Naive thymus-derived CD8-positive, alpha-beta T cell (primary cell): ENCODE measurements at regions not wholly inside any gene's neighbourhood (a gene's known extent, or its start where the extent isn't known, plus 50 kb on each side); places are given as distances from the start of the nearest gene placed in this dataset.
"Not testable (repeated sequence)": the region's sequence is repeated elsewhere in the genome, so short reads cannot be mapped to it uniquely, and the experiment has no call there.

Source experiments
- ATAC-seq, 2 donors: fragments of 150-1000 bp; cut with Tn5 transposase in 1 of 2; sonication (Bioruptor Pico), chemical (Tn5 transposase) in 1 of 2; 1 replicate in 1 of 2; 2 replicates in 1 of 2; pipeline ENCODE4 v1.10.0; 2021; ENCODE audit warnings: mild to moderate bottlenecking in 2 of 2, moderate library complexity in 2 of 2
- POLR2A ChIA-PET: fragments of 350-600 bp; sonication (Branson Sonifier 250); formaldehyde crosslinking; loops from one replicate; lab custom pipeline; 2021; ENCODE audit warnings: antibody characterized with exemption; lab: Charles Lee
- DNase-seq, 10 donors: peaks; one replicate each; pipeline versions ENCODE4 v3.0.0 to v3.0.0-alpha.2; 2020 to 2022
- H3K27ac Mint-ChIP-seq, 10 donors: one replicate each; pipeline ENCODE4 v1.8.0; 2020 to 2022; ENCODE audit warnings: mild to moderate bottlenecking in 10 of 10, mixed read lengths in 10 of 10, moderate library complexity in 4 of 10, inconsistent platforms in 1 of 10
- H3K27me3 Mint-ChIP-seq, 5 donors: one replicate each; pipeline ENCODE4 v1.8.0; 2021 to 2022; ENCODE audit warnings: mixed read lengths in 5 of 5
- H3K36me3 Mint-ChIP-seq, 3 donors: one replicate each; pipeline ENCODE4 v1.8.0; 2020 to 2022; ENCODE audit warnings: mixed read lengths in 3 of 3, mild to moderate bottlenecking in 2 of 3, inconsistent platforms in 1 of 3
- H3K4me1 Mint-ChIP-seq, 4 donors: one replicate each; pipeline ENCODE4 v1.8.0; 2021 to 2022; ENCODE audit warnings: mixed read lengths in 4 of 4
- H3K4me3 Mint-ChIP-seq, 10 donors: one replicate each; pipeline ENCODE4 v1.8.0; 2020 to 2022; ENCODE audit warnings: mild to moderate bottlenecking in 10 of 10, mixed read lengths in 10 of 10, moderate library complexity in 6 of 10, inconsistent platforms in 1 of 10
- H3K9me3 Mint-ChIP-seq, 9 donors: one replicate each; pipeline ENCODE4 v1.8.0; 2020 to 2022; ENCODE audit warnings: mixed read lengths in 9 of 9, mild to moderate bottlenecking in 3 of 9, inconsistent platforms in 1 of 9, moderate library complexity in 1 of 9

- DNase-seq = no peak
- H3K4me3 Mint-ChIP-seq = no peak overlapping the region
- H3K4me1 Mint-ChIP-seq = no peaks in the 10 kb centered on the region
Observed at GRCh38 chr11:21656065-21656464, 536.8 kb upstream of the ANO5 start.

GRCh38 chr11:21658654-21659193 is 534.2 kb upstream of the ANO5 start:
- Mint-ChIP-seq H3K9me3 (peaks cover 0 to 25% (median 6%) of the 10 kb centered on the region in 9 donors), H3K4me3 (no peak overlapping the region), H3K36me3 (peaks cover 0 to 5% (median 0%) of the 10 kb centered on the region in 3 donors), H3K27ac (no peak overlapping the region), H3K27me3 (no peaks in the 10 kb centered on the region), H3K4me1 (no peaks in the 10 kb centered on the region)
- POLR2A ChIA-PET = no interaction called here
- DNase-seq = no peak
- ATAC-seq = no peak

More at GRCh38 chr11:21656065-21656464, 536.8 kb upstream of the ANO5 start:
- H3K36me3 Mint-ChIP-seq = no peaks in the 10 kb centered on the region
- no peaks in the 10 kb centered on the region for H3K27me3 Mint-ChIP-seq
- H3K9me3 Mint-ChIP-seq = peaks cover 0 to 17% (median 3%) of the 10 kb centered on the region in 9 donors
- no peak overlapping the region for H3K27ac Mint-ChIP-seq
- POLR2A ChIA-PET = no interaction called here
- no peak for ATAC-seq

- H3K4me3 Mint-ChIP-seq, H3K27me3 Mint-ChIP-seq, POLR2A ChIA-PET, H3K4me1 Mint-ChIP-seq, H3K36me3 Mint-ChIP-seq, ATAC-seq, H3K27ac Mint-ChIP-seq, DNase-seq: not testable (repeated sequence)
- peaks cover 0 to 25% (median 6%) of the 10 kb centered on the region in 9 donors for H3K9me3 Mint-ChIP-seq
Observed at GRCh38 chr11:21659377-21659776, 533.5 kb upstream of the ANO5 start.

GRCh38 chr11:21659961-21660360 is 532.9 kb upstream of the ANO5 start:
- Mint-ChIP-seq H3K27me3 (no peaks in the 10 kb centered on the region), H3K27ac (no peak overlapping the region), H3K9me3 (peaks cover 0 to 30% (median 6%) of the 10 kb centered on the region in 9 donors), H3K36me3 (peaks cover 0 to 5% (median 0%) of the 10 kb centered on the region in 3 donors), H3K4me3 (no peak overlapping the region), H3K4me1 (no peaks in the 10 kb centered on the region)
- no peak for ATAC-seq
- DNase-seq = no peak
- POLR2A ChIA-PET = no interaction called here

GRCh38 chr11:21675049-21675616 is 517.8 kb upstream of the ANO5 start:
- no peaks in the 10 kb centered on the region for H3K4me1 Mint-ChIP-seq

GRCh38 chr11:21687643-21688042 is 505.2 kb upstream of the ANO5 start:
- DNase-seq (no peak), ATAC-seq (no peak)
- no peaks in the 10 kb centered on the region for H3K4me1 Mint-ChIP-seq
- peaks cover 0 to 5% (median 0%) of the 10 kb centered on the region in 3 donors for H3K36me3 Mint-ChIP-seq
- POLR2A ChIA-PET = no interaction called here
- peaks cover 10 to 27% (median 13%) of the 10 kb centered on the region in 9 donors for H3K9me3 Mint-ChIP-seq
- H3K27ac Mint-ChIP-seq = no peak overlapping the region
- no peak overlapping the region for H3K4me3 Mint-ChIP-seq
- H3K27me3 Mint-ChIP-seq = no peaks in the 10 kb centered on the region

More at GRCh38 chr11:21675049-21675616, 517.8 kb upstream of the ANO5 start:
- Mint-ChIP-seq H3K9me3 (peaks cover 0 to 15% (median 4%) of the 10 kb centered on the region in 9 donors), H3K27me3 (no peaks in the 10 kb centered on the region), H3K36me3 (no peaks in the 10 kb centered on the region), H3K4me3 (no peak overlapping the region), H3K27ac (no peak overlapping the region)
- DNase-seq = no peak
- no peak for ATAC-seq
- POLR2A ChIA-PET = no interaction called here

GRCh38 chr11:21704539-21704938 is 488.3 kb upstream of the ANO5 start:
- DNase-seq (no peak), ATAC-seq (no peak)
- Mint-ChIP-seq H3K27ac (no peak overlapping the region), H3K36me3 (no peaks in the 10 kb centered on the region), H3K9me3 (peaks cover 0 to 3% (median 0%) of the 10 kb centered on the region in 9 donors), H3K4me1 (no peaks in the 10 kb centered on the region), H3K4me3 (no peak overlapping the region), H3K27me3 (no peaks in the 10 kb centered on the region)
- POLR2A ChIA-PET = no interaction called here

GRCh38 chr11:21707116-21707739 is 485.7 kb upstream of the ANO5 start:
- no peak overlapping the region for H3K27ac Mint-ChIP-seq
- no peaks in the 10 kb centered on the region for H3K4me1 Mint-ChIP-seq
- ATAC-seq (no peak), DNase-seq (no peak)
- peaks cover 0 to 4% (median 0%) of the 10 kb centered on the region in 9 donors for H3K9me3 Mint-ChIP-seq
- POLR2A ChIA-PET = no interaction called here
- no peaks in the 10 kb centered on the region for H3K36me3 Mint-ChIP-seq
- no peaks in the 10 kb centered on the region for H3K27me3 Mint-ChIP-seq
- H3K4me3 Mint-ChIP-seq = no peak overlapping the region

GRCh38 chr11:21710809-21711208 is 482.1 kb upstream of the ANO5 start:
- H3K9me3 Mint-ChIP-seq = peaks cover 0 to 17% (median 4%) of the 10 kb centered on the region in 9 donors

GRCh38 chr11:21711341-21711740 is 481.5 kb upstream of the ANO5 start:
- DNase-seq (no peak), ATAC-seq (no peak)
- Mint-ChIP-seq H3K27ac (no peak overlapping the region), H3K4me3 (no peak overlapping the region), H3K27me3 (no peaks in the 10 kb centered on the region), H3K9me3 (peaks cover 0 to 17% (median 4%) of the 10 kb centered on the region in 9 donors), H3K4me1 (no peaks in the 10 kb centered on the region), H3K36me3 (no peaks in the 10 kb centered on the region)
- POLR2A ChIA-PET = no interaction called here

More at GRCh38 chr11:21710809-21711208, 482.1 kb upstream of the ANO5 start:
- H3K27me3 Mint-ChIP-seq = no peaks in the 10 kb centered on the region
- DNase-seq (no peak), ATAC-seq (no peak)
- H3K36me3 Mint-ChIP-seq = no peaks in the 10 kb centered on the region
- POLR2A ChIA-PET = no interaction called here
- H3K4me1 Mint-ChIP-seq = no peaks in the 10 kb centered on the region
- H3K4me3 Mint-ChIP-seq = no peak overlapping the region
- no peak overlapping the region for H3K27ac Mint-ChIP-seq

GRCh38 chr11:21723678-21724077 is 469.2 kb upstream of the ANO5 start:
- no peak overlapping the region for H3K27ac Mint-ChIP-seq
- H3K36me3 Mint-ChIP-seq = no peaks in the 10 kb centered on the region
- ATAC-seq (no peak), DNase-seq (no peak)
- H3K4me3 Mint-ChIP-seq = no peak overlapping the region
- POLR2A ChIA-PET = no interaction called here
- no peaks in the 10 kb centered on the region for H3K27me3 Mint-ChIP-seq
- H3K4me1 Mint-ChIP-seq = no peaks in the 10 kb centered on the region
- H3K9me3 Mint-ChIP-seq = peaks cover 2 to 9% (median 5%) of the 10 kb centered on the region in 9 donors

- DNase-seq (no peak), ATAC-seq (no peak)
- H3K36me3 Mint-ChIP-seq = no peaks in the 10 kb centered on the region
- H3K4me3 Mint-ChIP-seq = no peak overlapping the region
- no peaks in the 10 kb centered on the region for H3K4me1 Mint-ChIP-seq
- POLR2A ChIA-PET = no interaction called here
- H3K27ac Mint-ChIP-seq = no peak overlapping the region
- H3K27me3 Mint-ChIP-seq = no peaks in the 10 kb centered on the region
- peaks cover 7 to 19% (median 11%) of the 10 kb centered on the region in 9 donors for H3K9me3 Mint-ChIP-seq
Observed at GRCh38 chr11:21727102-21727501, 465.8 kb upstream of the ANO5 start.

GRCh38 chr11:21736404-21736803 is 456.5 kb upstream of the ANO5 start:
- Mint-ChIP-seq H3K36me3 (peaks cover 0 to 4% (median 2%) of the 10 kb centered on the region in 3 donors), H3K27me3 (no peaks in the 10 kb centered on the region), H3K4me1 (no peaks in the 10 kb centered on the region), H3K27ac (no peak overlapping the region), H3K4me3 (no peak overlapping the region), H3K9me3 (peaks cover 0 to 21% (median 6%) of the 10 kb centered on the region in 9 donors)
- ATAC-seq (no peak), DNase-seq (no peak)
- POLR2A ChIA-PET = no interaction called here
